Keratinocyte (primary cell): ENCODE measurements at regions not wholly inside any gene's neighbourhood (a gene's known extent, or its start where the extent isn't known, plus 50 kb on each side); places are given as distances from the start of the nearest gene placed in this dataset.

ENCODE experiments used
- DNase-seq: peaks from one replicate; pipeline ENCODE4 v3.0.0-alpha.2; 2011; ENCODE audit warnings: low read depth, missing footprints, low spot score
- FAIRE-seq: peaks from 2 replicates; lab custom pipeline; 2011; peaks lifted over from hg19 to GRCh38; lab: Jason Lieb, UNC
- H2AFZ ChIP-seq: 2 replicates; pipeline ENCODE4 v1.6.0; 2012; ENCODE audit warnings: low read length, control low read depth, inconsistent platforms; ENCODE audit not compliant: control insufficient read depth
- H3K27ac ChIP-seq: 2 replicates; pipeline ENCODE4 v1.5.1; 2011; ENCODE audit warnings: low read length; ENCODE audit not compliant: control insufficient read depth, insufficient read depth
- H3K27me3 ChIP-seq: 3 replicates; pipeline ENCODE4 v1.6.0; 2011; ENCODE audit warnings: low read length; ENCODE audit not compliant: control insufficient read depth, insufficient read depth; ENCODE audit errors: extremely low read depth
- H3K36me3 ChIP-seq, 2 experiments: 2 replicates in 1 of 2; 3 replicates in 1 of 2; pipeline ENCODE4 v1.5.1; 2011; ENCODE audit warnings: low read length in 2 of 2, mild to moderate bottlenecking in 1 of 2; ENCODE audit not compliant: control insufficient read depth in 2 of 2, insufficient read depth in 2 of 2; ENCODE audit errors: extremely low read depth in 1 of 2
- H3K4me1 ChIP-seq: 3 replicates; pipeline ENCODE4 v1.5.1; 2011; ENCODE audit warnings: low read length; ENCODE audit not compliant: control insufficient read depth, insufficient read depth; ENCODE audit errors: extremely low read depth
- H3K4me2 ChIP-seq: 3 replicates; pipeline ENCODE4 v1.6.0; 2011; ENCODE audit warnings: low read depth, low read length; ENCODE audit not compliant: control insufficient read depth, insufficient read depth; ENCODE audit errors: extremely low read depth
- H3K4me3 ChIP-seq, 3 experiments: fragments of 200-600 bp in 1 of 3; sonication (generic) in 1 of 3; 2 replicates in 2 of 3; 3 replicates in 1 of 3; pipeline ENCODE4 v1.5.1; 2011 to 2016; ENCODE audit warnings: low read length in 3 of 3, mild to moderate bottlenecking in 3 of 3, control low read depth in 2 of 3, inconsistent platforms in 1 of 3, low read depth in 1 of 3, mixed read lengths in 1 of 3, mixed run types in 1 of 3, moderate library complexity in 1 of 3; ENCODE audit not compliant: control insufficient read depth in 2 of 3, insufficient read depth in 2 of 3; ENCODE audit errors: extremely low read depth in 1 of 3
- H3K79me2 ChIP-seq: 2 replicates; pipeline ENCODE4 v1.6.0; 2012; ENCODE audit warnings: low read length; ENCODE audit not compliant: control insufficient read depth, insufficient read depth
- H3K9ac ChIP-seq: 3 replicates; pipeline ENCODE4 v1.6.0; 2011; ENCODE audit warnings: low read length; ENCODE audit not compliant: control insufficient read depth, insufficient read depth; ENCODE audit errors: extremely low read depth
- H3K9me1 ChIP-seq: 3 replicates; pipeline ENCODE4 v1.6.0; 2011; ENCODE audit warnings: low read length; ENCODE audit not compliant: control insufficient read depth, insufficient read depth; ENCODE audit errors: extremely low read depth
- H3K9me3 ChIP-seq: 2 replicates; pipeline ENCODE4 v1.5.1; 2012; ENCODE audit warnings: low read depth, low read length; ENCODE audit not compliant: control insufficient read depth
- H4K20me1 ChIP-seq: 3 replicates; pipeline ENCODE4 v1.6.0; 2011; ENCODE audit warnings: low read length; ENCODE audit not compliant: control insufficient read depth, insufficient read depth; ENCODE audit errors: extremely low read depth
- EZH2 ChIP-seq: IDR thresholded peaks from one replicate; pipeline ENCODE4 v1.6.1; 2012; ENCODE audit warnings: inconsistent platforms, mild to moderate bottlenecking, low read length, moderate library complexity
- dilution Hi-C: fragments of 300-500 bp; cut with MboI; formaldehyde crosslinking; loops from one replicate; pipeline ENCODE4 v1.7.0; 2020; ENCODE audit warnings: low sequenced_read_pairs; ENCODE audit not compliant: extremely low pct_ligation_motif_present
- TF ChIP-seq, protein P1 (sequence below), 3 experiments: IDR thresholded peaks in 1 of 3; conservative IDR thresholded peaks in 1 of 3; optimal IDR thresholded peaks in 1 of 3; 2 replicates in 2 of 3; 3 replicates in 1 of 3; pipeline versions ENCODE3 to v1.5.1; 2011; ENCODE audit warnings: low read length in 3 of 3, mild to moderate bottlenecking in 3 of 3, moderate library complexity in 2 of 3, control low read depth in 1 of 3, inconsistent platforms in 1 of 3; ENCODE audit not compliant: insufficient read depth in 2 of 3; ENCODE audit errors: extremely low read depth in 1 of 3

GRCh38 chr17:13078591-13079385, 61.0 kb upstream of the ELAC2 start:
- Histone ChIP-seq H3K9me1 (no peaks in the 10 kb centered on the region), H3K4me1 (no peaks in the 10 kb centered on the region), H3K4me2 (no peak overlapping the region), H3K36me3 (no peaks in the 10 kb centered on the region), H3K4me3 (no peak overlapping the region), H3K9ac (no peak overlapping the region), H3K9me3 (no peaks in the 10 kb centered on the region), H3K27me3 (no peaks in the 10 kb centered on the region), H4K20me1 (no peaks in the 10 kb centered on the region), H3K27ac (no peak overlapping the region), H3K79me2 (no peaks in the 10 kb centered on the region), H2AFZ (no peak overlapping the region)
- DNase-seq (no peak), FAIRE-seq (no peak)
- dilution Hi-C loops: no loop called here
- no peak for TF ChIP-seq EZH2
- TF ChIP-seq, protein P1, sequence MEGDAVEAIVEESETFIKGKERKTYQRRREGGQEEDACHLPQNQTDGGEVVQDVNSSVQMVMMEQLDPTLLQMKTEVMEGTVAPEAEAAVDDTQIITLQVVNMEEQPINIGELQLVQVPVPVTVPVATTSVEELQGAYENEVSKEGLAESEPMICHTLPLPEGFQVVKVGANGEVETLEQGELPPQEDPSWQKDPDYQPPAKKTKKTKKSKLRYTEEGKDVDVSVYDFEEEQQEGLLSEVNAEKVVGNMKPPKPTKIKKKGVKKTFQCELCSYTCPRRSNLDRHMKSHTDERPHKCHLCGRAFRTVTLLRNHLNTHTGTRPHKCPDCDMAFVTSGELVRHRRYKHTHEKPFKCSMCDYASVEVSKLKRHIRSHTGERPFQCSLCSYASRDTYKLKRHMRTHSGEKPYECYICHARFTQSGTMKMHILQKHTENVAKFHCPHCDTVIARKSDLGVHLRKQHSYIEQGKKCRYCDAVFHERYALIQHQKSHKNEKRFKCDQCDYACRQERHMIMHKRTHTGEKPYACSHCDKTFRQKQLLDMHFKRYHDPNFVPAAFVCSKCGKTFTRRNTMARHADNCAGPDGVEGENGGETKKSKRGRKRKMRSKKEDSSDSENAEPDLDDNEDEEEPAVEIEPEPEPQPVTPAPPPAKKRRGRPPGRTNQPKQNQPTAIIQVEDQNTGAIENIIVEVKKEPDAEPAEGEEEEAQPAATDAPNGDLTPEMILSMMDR (optimal IDR thresholded peaks at IDR 0.05 in 1 of 3, IDR thresholded peaks at IDR 0.05 in 1 of 3, conservative IDR thresholded peaks at IDR 0.05 in 1 of 3; ENCODE audit: extremely low read depth in 1 of 3, insufficient read depth in 2 of 3, low read length in 3 of 3): no peak

GRCh38 chr17:13076905-13077304, 59.1 kb upstream of the ELAC2 start:
- Histone ChIP-seq H3K9me3 (no peaks in the 10 kb centered on the region), H3K4me2 (no peak overlapping the region), H3K27ac (no peak overlapping the region), H3K36me3 (no peaks in the 10 kb centered on the region), H3K79me2 (no peaks in the 10 kb centered on the region), H4K20me1 (no peaks in the 10 kb centered on the region), H2AFZ (no peak overlapping the region), H3K27me3 (no peaks in the 10 kb centered on the region), H3K4me3 (no peak overlapping the region), H3K4me1 (no peaks in the 10 kb centered on the region), H3K9me1 (no peaks in the 10 kb centered on the region), H3K9ac (no peak overlapping the region)
- DNase-seq (no peak), FAIRE-seq (no peak)
- TF ChIP-seq EZH2: no peak
- TF ChIP-seq, protein P1 (optimal IDR thresholded peaks at IDR 0.05 in 1 of 3, IDR thresholded peaks at IDR 0.05 in 1 of 3, conservative IDR thresholded peaks at IDR 0.05 in 1 of 3; ENCODE audit: extremely low read depth in 1 of 3, insufficient read depth in 2 of 3, low read length in 3 of 3): no peak
- dilution Hi-C loops: no loop called here
